ENCODE measurements at regions not wholly inside any gene's neighbourhood (a gene's known extent, or its start where the extent isn't known, plus 50 kb on each side); places are given as distances from the start of the nearest gene placed in this dataset.

DNA sequence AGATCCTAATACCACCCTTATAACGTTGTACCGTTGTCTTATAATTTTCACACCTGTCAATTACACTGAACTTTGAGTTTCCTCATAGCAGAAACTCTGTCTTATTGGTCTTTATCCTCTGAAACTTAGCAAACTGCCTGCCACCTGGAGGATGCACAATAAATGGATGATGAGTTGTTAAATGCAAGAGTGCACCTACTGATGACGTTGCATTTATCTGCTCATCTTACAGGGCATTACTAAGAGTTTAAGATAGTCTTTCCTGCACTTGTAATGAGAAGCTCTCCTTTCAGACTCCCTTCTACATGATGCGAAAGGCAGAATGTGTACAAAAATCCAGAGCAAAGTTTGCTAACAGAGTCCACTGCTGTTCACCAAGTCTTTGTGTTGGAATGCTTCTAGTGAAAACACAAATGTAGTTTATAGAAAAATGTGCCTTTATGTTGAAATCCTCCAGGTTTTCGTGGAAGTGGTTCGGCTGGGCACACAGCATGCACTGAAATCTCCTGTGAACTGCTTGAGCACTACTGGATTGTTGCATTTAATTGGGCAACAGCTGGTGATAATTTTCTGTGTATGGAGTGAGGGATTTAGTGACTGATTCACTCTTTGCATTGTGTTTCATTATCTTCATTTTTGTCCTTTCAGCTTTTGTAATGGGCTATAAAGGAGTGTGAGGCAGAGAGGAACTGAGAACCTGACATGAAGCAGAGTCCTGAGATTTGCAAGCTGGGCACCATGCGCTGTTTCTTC lies 665.8 kb upstream of the ID2 start:
- Histone ChIP-seq H3K27me3 (ENCODE audit: control insufficient read depth, insufficient read depth, low read length) (no peaks in the 10 kb centered on the region), H3K9me3 (ENCODE audit: control insufficient read depth, insufficient read depth, low read length) (no peaks in the 10 kb centered on the region), H3K9ac (ENCODE audit: low read depth, low read length) (no peak overlapping the region), H3K4me1 (ENCODE audit: control insufficient read depth, insufficient read depth, low read length) (no peaks in the 10 kb centered on the region), H3K36me3 (ENCODE audit: control insufficient read depth, insufficient read depth, low read length) (no peaks in the 10 kb centered on the region), H3K4me3 (ENCODE audit: low read depth, low read length) (no peak overlapping the region)

GRCh38 chr2:8016688-8017087 lies 665.2 kb upstream of the ID2 start:
- H3K9ac ChIP-seq (ENCODE audit: low read depth, low read length) = no peak overlapping the region
- no peaks in the 10 kb centered on the region for H3K27me3 ChIP-seq (ENCODE audit: control insufficient read depth, insufficient read depth, low read length)
- no peaks in the 10 kb centered on the region for H3K4me1 ChIP-seq (ENCODE audit: control insufficient read depth, insufficient read depth, low read length)
- H3K4me3 ChIP-seq (ENCODE audit: low read depth, low read length) = no peak overlapping the region
- no peaks in the 10 kb centered on the region for H3K36me3 ChIP-seq (ENCODE audit: control insufficient read depth, insufficient read depth, low read length)
- no peaks in the 10 kb centered on the region for H3K9me3 ChIP-seq (ENCODE audit: control insufficient read depth, insufficient read depth, low read length)

DNA sequence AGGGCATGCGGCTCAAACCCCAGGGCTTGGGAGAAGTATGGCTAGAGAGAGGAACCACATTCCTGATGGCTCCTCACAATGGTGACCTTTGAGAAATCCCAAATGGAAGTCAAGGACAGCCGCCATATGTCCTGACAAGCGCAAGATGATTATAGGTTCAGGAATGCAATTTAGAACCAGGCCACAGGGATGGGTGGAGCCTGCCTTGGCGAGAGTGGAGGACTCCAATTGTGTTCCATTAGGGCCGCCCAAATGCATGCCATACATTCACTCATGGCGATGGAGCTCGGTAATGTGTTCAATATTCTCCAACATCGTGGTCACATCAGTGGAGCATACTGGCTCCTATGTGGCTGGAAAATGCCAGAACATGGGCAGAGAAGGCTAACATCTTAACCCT lies 662.9 kb upstream of the ID2 start:
- no peaks in the 10 kb centered on the region for H3K9me3 ChIP-seq (ENCODE audit: control insufficient read depth, insufficient read depth, low read length)
- no peaks in the 10 kb centered on the region for H3K36me3 ChIP-seq (ENCODE audit: control insufficient read depth, insufficient read depth, low read length)
- H3K27me3 ChIP-seq (ENCODE audit: control insufficient read depth, insufficient read depth, low read length) = no peaks in the 10 kb centered on the region
- H3K9ac ChIP-seq (ENCODE audit: low read depth, low read length) = no peak overlapping the region
- no peak overlapping the region for H3K4me3 ChIP-seq (ENCODE audit: low read depth, low read length)
- no peaks in the 10 kb centered on the region for H3K4me1 ChIP-seq (ENCODE audit: control insufficient read depth, insufficient read depth, low read length)

DNA sequence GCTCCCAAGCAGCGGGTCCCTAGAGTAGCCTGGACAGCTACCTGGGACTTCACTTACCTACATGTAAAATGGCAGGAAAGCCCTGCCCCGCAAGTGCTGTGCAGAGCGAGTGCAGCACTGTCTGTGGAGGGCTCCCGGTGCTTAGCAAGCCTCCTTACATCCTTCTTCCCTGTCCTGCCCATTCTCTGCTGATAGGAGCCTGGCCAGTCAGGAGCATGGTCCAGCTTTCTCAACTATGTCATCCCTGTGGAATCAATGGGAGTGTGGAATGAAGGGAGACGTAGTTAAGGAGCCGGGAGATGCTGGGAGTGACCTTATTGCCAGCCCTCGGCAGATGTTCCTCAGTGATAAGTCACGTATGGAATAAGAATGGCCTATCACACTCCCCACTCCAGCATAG lies 661.9 kb upstream of the ID2 start:
- Histone ChIP-seq H3K36me3 (ENCODE audit: control insufficient read depth, insufficient read depth, low read length) (no peaks in the 10 kb centered on the region), H3K27me3 (ENCODE audit: control insufficient read depth, insufficient read depth, low read length) (no peaks in the 10 kb centered on the region), H3K9me3 (ENCODE audit: control insufficient read depth, insufficient read depth, low read length) (no peaks in the 10 kb centered on the region), H3K4me1 (ENCODE audit: control insufficient read depth, insufficient read depth, low read length) (no peaks in the 10 kb centered on the region), H3K4me3 (ENCODE audit: low read depth, low read length) (no peak overlapping the region), H3K9ac (ENCODE audit: low read depth, low read length) (no peak overlapping the region)

DNA sequence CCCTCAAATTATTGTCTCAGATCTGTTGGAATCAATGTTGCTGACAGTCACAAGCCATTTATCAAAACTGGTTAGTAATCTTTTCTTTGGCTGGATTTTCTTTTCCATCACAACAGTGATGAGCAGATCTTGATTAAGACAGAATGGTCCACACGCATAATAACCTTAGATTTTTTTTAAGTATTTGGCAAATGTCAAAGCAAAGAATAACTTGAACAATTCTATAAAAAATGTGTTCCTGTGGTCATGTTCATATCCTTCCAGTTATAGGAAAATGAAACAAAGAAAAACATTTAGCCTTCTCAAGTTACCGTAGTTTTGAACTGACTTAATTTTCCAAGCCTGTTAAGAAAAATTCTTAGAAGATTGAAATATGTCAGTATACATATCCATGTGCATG lies 659.9 kb upstream of the ID2 start:
- no peak overlapping the region for H3K9ac ChIP-seq (ENCODE audit: low read depth, low read length)
- no peaks in the 10 kb centered on the region for H3K27me3 ChIP-seq (ENCODE audit: control insufficient read depth, insufficient read depth, low read length)
- H3K36me3 ChIP-seq (ENCODE audit: control insufficient read depth, insufficient read depth, low read length) = no peaks in the 10 kb centered on the region
- H3K4me3 ChIP-seq (ENCODE audit: low read depth, low read length) = no peak overlapping the region
- no peaks in the 10 kb centered on the region for H3K9me3 ChIP-seq (ENCODE audit: control insufficient read depth, insufficient read depth, low read length)
- H3K4me1 ChIP-seq (ENCODE audit: control insufficient read depth, insufficient read depth, low read length) = no peaks in the 10 kb centered on the region

- Histone ChIP-seq H3K4me1 (ENCODE audit: control insufficient read depth, insufficient read depth, low read length) (no peaks in the 10 kb centered on the region), H3K9ac (ENCODE audit: low read depth, low read length) (no peak overlapping the region), H3K27me3 (ENCODE audit: control insufficient read depth, insufficient read depth, low read length) (no peaks in the 10 kb centered on the region), H3K36me3 (ENCODE audit: control insufficient read depth, insufficient read depth, low read length) (no peaks in the 10 kb centered on the region), H3K4me3 (ENCODE audit: low read depth, low read length) (no peak overlapping the region), H3K9me3 (ENCODE audit: control insufficient read depth, insufficient read depth, low read length) (no peaks in the 10 kb centered on the region)
Observed at GRCh38 chr2:8022908-8023640, 658.8 kb upstream of the ID2 start.

GRCh38 chr2:8024506-8024905 lies 657.4 kb upstream of the ID2 start:
- no peak overlapping the region for H3K4me3 ChIP-seq (ENCODE audit: low read depth, low read length)
- H3K36me3 ChIP-seq (ENCODE audit: control insufficient read depth, insufficient read depth, low read length) = no peaks in the 10 kb centered on the region
- H3K4me1 ChIP-seq (ENCODE audit: control insufficient read depth, insufficient read depth, low read length) = no peaks in the 10 kb centered on the region
- no peaks in the 10 kb centered on the region for H3K9me3 ChIP-seq (ENCODE audit: control insufficient read depth, insufficient read depth, low read length)
- no peaks in the 10 kb centered on the region for H3K27me3 ChIP-seq (ENCODE audit: control insufficient read depth, insufficient read depth, low read length)
- H3K9ac ChIP-seq (ENCODE audit: low read depth, low read length) = no peak overlapping the region

- H3K9ac ChIP-seq (ENCODE audit: low read depth, low read length) = no peak overlapping the region
- H3K36me3 ChIP-seq (ENCODE audit: control insufficient read depth, insufficient read depth, low read length) = no peaks in the 10 kb centered on the region
- H3K4me1 ChIP-seq (ENCODE audit: control insufficient read depth, insufficient read depth, low read length) = no peaks in the 10 kb centered on the region
- H3K9me3 ChIP-seq (ENCODE audit: control insufficient read depth, insufficient read depth, low read length) = no peaks in the 10 kb centered on the region
- no peaks in the 10 kb centered on the region for H3K27me3 ChIP-seq (ENCODE audit: control insufficient read depth, insufficient read depth, low read length)
- H3K4me3 ChIP-seq (ENCODE audit: low read depth, low read length) = no peak overlapping the region
Observed at GRCh38 chr2:8026381-8026780, 655.5 kb upstream of the ID2 start.

DNA sequence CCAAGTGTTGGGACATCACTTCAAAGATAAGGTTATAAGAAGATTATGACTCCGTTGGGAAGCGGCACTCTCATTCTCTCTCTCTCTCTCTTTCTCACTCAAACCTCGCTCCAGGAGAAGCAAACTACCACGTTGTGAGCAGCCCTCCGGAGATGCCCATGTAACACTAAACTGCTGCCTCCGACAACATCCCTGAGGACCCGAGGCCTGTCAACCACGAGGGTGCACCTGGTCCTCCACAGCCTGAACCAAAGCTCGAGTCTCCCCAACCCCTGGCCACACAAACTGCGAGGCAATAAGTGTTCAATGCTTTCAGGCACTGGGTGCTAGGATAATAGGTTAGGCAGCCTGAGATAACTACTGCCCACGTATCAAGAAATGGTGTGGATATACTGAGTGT lies 654.5 kb upstream of the ID2 start:
- Histone ChIP-seq H3K9ac (ENCODE audit: low read depth, low read length) (no peak overlapping the region), H3K4me3 (ENCODE audit: low read depth, low read length) (no peak overlapping the region), H3K9me3 (ENCODE audit: control insufficient read depth, insufficient read depth, low read length) (no peaks in the 10 kb centered on the region), H3K27me3 (ENCODE audit: control insufficient read depth, insufficient read depth, low read length) (no peaks in the 10 kb centered on the region), H3K4me1 (ENCODE audit: control insufficient read depth, insufficient read depth, low read length) (no peaks in the 10 kb centered on the region), H3K36me3 (ENCODE audit: control insufficient read depth, insufficient read depth, low read length) (no peaks in the 10 kb centered on the region)

DNA sequence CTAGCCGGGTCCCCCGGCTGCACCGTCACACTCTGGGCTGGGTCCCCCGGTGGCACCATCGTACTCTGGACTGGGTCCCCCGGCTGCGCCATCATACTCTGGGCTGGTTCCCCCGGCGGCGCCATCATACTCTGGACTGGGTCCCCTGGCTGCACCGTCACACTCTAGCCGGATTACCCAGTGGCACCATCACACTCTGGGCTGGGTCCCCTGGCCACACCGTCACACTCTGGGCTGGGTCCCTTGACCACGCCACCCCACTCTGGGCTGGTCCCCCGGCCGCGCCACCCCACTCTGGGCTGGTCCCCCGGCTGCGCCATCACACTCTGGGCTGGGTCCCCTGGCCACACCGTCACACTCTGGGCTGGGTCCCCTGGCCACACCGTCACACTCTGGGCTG lies 653.8 kb upstream of the ID2 start:
- no peaks in the 10 kb centered on the region for H3K4me1 ChIP-seq (ENCODE audit: control insufficient read depth, insufficient read depth, low read length)
- no peak overlapping the region for H3K9ac ChIP-seq (ENCODE audit: low read depth, low read length)
- no peaks in the 10 kb centered on the region for H3K9me3 ChIP-seq (ENCODE audit: control insufficient read depth, insufficient read depth, low read length)
- H3K27me3 ChIP-seq (ENCODE audit: control insufficient read depth, insufficient read depth, low read length) = no peaks in the 10 kb centered on the region
- H3K4me3 ChIP-seq (ENCODE audit: low read depth, low read length) = no peak overlapping the region
- no peaks in the 10 kb centered on the region for H3K36me3 ChIP-seq (ENCODE audit: control insufficient read depth, insufficient read depth, low read length)

DNA sequence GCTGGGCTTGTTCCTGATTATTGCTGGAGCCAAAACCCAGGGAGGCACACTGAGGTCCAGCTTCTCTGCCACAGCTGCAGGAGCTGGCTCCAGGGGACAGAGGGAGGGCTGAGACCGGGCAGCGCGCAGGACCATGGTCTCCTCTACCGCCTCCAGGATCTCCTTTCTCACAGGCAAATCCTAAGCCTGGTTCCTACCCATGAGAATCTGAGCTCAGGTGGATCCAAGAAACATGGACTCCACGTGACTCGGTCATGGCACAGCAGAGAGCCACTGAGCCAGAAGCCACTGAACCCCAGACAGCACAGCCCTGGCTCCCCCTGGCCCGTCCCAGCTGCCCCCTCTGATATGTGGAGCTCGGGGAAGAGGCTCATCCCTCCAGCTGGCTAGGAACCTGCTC lies 653.4 kb upstream of the ID2 start:
- H3K9ac ChIP-seq (ENCODE audit: low read depth, low read length) = no peak overlapping the region
- no peaks in the 10 kb centered on the region for H3K36me3 ChIP-seq (ENCODE audit: control insufficient read depth, insufficient read depth, low read length)
- no peaks in the 10 kb centered on the region for H3K9me3 ChIP-seq (ENCODE audit: control insufficient read depth, insufficient read depth, low read length)
- no peak overlapping the region for H3K4me3 ChIP-seq (ENCODE audit: low read depth, low read length)
- H3K4me1 ChIP-seq (ENCODE audit: control insufficient read depth, insufficient read depth, low read length) = no peaks in the 10 kb centered on the region
- H3K27me3 ChIP-seq (ENCODE audit: control insufficient read depth, insufficient read depth, low read length) = no peaks in the 10 kb centered on the region

GRCh38 chr2:8028981-8029380 lies 652.9 kb upstream of the ID2 start:
- no peaks in the 10 kb centered on the region for H3K9me3 ChIP-seq (ENCODE audit: control insufficient read depth, insufficient read depth, low read length)
- H3K9ac ChIP-seq (ENCODE audit: low read depth, low read length) = no peak overlapping the region
- no peak overlapping the region for H3K4me3 ChIP-seq (ENCODE audit: low read depth, low read length)
- no peaks in the 10 kb centered on the region for H3K36me3 ChIP-seq (ENCODE audit: control insufficient read depth, insufficient read depth, low read length)
- H3K4me1 ChIP-seq (ENCODE audit: control insufficient read depth, insufficient read depth, low read length) = no peaks in the 10 kb centered on the region
- H3K27me3 ChIP-seq (ENCODE audit: control insufficient read depth, insufficient read depth, low read length) = no peaks in the 10 kb centered on the region
